ENCODE measurements at regions not wholly inside any gene's neighbourhood (a gene's known extent, or its start where the extent isn't known, plus 50 kb on each side); places are given as distances from the start of the nearest gene placed in this dataset.

GRCh38 chr7:56686276-56686859 lies 445.9 kb downstream of the ZNF479 start:
- TF ChIP-seq, protein P1, sequence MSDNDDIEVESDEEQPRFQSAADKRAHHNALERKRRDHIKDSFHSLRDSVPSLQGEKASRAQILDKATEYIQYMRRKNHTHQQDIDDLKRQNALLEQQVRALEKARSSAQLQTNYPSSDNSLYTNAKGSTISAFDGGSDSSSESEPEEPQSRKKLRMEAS (IDR thresholded peaks at IDR 0.05) = no peak
- TF ChIP-seq EP300 (IDR thresholded peaks at IDR 0.05; ENCODE audit: borderline replicate concordance) (no peak), TAF1 (IDR thresholded peaks at IDR 0.05; ENCODE audit: low read depth) (no peak), FOXM1 (IDR thresholded peaks at IDR 0.05; ENCODE audit: borderline replicate concordance, low read depth) (no peak)
- TF ChIP-seq, protein P2, sequence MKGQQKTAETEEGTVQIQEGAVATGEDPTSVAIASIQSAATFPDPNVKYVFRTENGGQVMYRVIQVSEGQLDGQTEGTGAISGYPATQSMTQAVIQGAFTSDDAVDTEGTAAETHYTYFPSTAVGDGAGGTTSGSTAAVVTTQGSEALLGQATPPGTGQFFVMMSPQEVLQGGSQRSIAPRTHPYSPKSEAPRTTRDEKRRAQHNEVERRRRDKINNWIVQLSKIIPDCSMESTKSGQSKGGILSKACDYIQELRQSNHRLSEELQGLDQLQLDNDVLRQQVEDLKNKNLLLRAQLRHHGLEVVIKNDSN (IDR thresholded peaks at IDR 0.05) = no peak

DNA sequence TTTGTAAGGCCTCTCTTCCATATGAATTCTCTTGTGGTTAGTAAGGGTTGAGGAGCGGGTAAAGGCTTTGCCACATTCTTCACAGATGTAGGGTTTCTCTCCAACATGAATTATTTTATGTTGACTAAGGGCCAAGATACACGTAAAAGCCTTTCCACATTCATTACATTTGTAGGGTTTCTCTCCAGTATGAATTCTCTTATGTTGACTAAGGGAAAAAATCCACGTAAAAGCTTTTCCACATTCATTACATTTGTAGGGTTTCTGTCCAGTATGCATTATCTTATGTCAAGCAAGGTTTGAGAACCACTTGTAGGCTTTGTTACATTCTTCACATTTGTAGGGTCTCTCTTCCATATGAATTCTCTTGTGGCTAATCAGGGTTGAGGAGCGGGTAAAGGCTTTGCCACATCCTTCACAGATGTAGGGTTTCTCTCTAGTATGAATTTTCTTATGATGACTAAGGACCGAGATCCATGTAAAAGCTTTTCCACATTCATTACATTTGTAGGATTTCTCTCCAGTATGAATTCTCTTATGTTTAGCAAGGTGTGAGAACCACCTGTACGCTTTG lies 493.0 kb downstream of the ZNF479 start:
- no peak for TF ChIP-seq REST (IDR thresholded peaks at IDR 0.05; ENCODE audit: low read depth)
- no peak for TF ChIP-seq NFIC (IDR thresholded peaks at IDR 0.05)
- TF ChIP-seq, protein P1 (IDR thresholded peaks at IDR 0.05) = no peak
- TF ChIP-seq FOXM1 (IDR thresholded peaks at IDR 0.05; ENCODE audit: borderline replicate concordance, low read depth) = no peak
- no peak for TF ChIP-seq TAF1 (IDR thresholded peaks at IDR 0.05; ENCODE audit: low read depth)
- no peak for TF ChIP-seq RAD21 (IDR thresholded peaks at IDR 0.05; ENCODE audit: low read depth)
- TF ChIP-seq TCF12 (IDR thresholded peaks at IDR 0.05; ENCODE audit: low read depth) = no peak
- TF ChIP-seq CEBPB (IDR thresholded peaks at IDR 0.05) = no peak
- TF ChIP-seq CREB1 (IDR thresholded peaks at IDR 0.05; ENCODE audit: low read depth) = no peak
- no peak for TF ChIP-seq YY1 (IDR thresholded peaks at IDR 0.05; ENCODE audit: low read depth)
- TF ChIP-seq, protein P2 (IDR thresholded peaks at IDR 0.05) = no peak
- no peak for TF ChIP-seq EGR1 (IDR thresholded peaks at IDR 0.05)
- no peak for TF ChIP-seq ZBTB7A (IDR thresholded peaks at IDR 0.05; ENCODE audit: low read depth)
- no peak for TF ChIP-seq EP300 (IDR thresholded peaks at IDR 0.05; ENCODE audit: borderline replicate concordance)
- TF ChIP-seq TEAD4 (IDR thresholded peaks at IDR 0.05) = no peak

DNA sequence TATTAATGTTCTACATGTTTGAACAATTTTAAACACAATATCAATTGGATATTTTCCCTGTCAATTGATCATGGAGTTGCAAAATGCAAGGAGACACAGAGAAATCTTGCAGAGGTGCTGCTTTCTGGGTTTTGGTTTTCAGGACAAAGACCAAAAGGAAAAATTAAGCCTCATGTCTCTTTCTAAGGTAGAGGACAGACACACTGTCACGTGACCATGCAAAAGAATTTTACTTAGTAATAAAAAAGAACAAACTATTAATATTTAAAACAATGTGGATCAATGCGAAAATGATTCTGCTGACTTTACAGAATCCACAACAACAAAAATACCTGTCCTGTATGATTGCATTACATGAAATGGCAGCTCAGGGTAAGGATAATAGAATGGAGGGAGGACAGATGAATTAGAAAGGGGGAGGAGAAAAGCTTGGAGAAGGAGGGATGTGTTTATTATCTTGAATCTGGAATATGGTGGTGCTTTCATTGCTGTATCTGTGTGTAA lies 493.7 kb upstream of the NUPR2 start:
- TF ChIP-seq NFIC (IDR thresholded peaks at IDR 0.05) (no peak), CREB1 (IDR thresholded peaks at IDR 0.05; ENCODE audit: low read depth) (no peak), REST (IDR thresholded peaks at IDR 0.05; ENCODE audit: low read depth) (no peak), TEAD4 (IDR thresholded peaks at IDR 0.05) (no peak), FOXM1 (IDR thresholded peaks at IDR 0.05; ENCODE audit: borderline replicate concordance, low read depth) (no peak), CEBPB (IDR thresholded peaks at IDR 0.05) (no peak), YY1 (IDR thresholded peaks at IDR 0.05; ENCODE audit: low read depth) (no peak), RAD21 (IDR thresholded peaks at IDR 0.05; ENCODE audit: low read depth) (no peak), TCF12 (IDR thresholded peaks at IDR 0.05; ENCODE audit: low read depth) (no peak)
- TF ChIP-seq, protein P2 (IDR thresholded peaks at IDR 0.05) = no peak

DNA sequence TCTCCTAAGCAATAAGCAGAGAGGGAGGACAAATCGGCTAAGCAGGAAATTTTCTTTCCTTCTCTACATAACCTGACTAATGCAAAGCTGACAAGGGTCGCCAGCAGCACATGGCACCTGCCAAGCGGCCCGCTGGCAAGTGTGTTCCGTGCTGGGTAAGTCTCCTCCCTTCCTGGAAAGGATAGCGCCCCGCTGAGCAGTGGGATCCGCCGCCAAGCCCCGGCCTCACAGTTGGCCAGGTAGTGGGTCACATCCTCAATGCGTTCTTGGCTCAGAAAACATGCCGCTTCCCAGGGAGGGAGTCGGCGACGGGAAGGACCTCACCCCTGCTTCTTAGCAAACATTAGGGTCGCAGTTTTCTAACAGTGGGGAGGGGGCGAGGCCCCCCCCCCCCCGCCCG lies 488.9 kb upstream of the NUPR2 start:
- no peak for TF ChIP-seq REST (IDR thresholded peaks at IDR 0.05; ENCODE audit: low read depth)
- TF ChIP-seq CREB1 (IDR thresholded peaks at IDR 0.05; ENCODE audit: low read depth) = no peak
- TF ChIP-seq TEAD4 (IDR thresholded peaks at IDR 0.05) = no peak
- TF ChIP-seq CEBPB (IDR thresholded peaks at IDR 0.05) = no peak
- TF ChIP-seq TCF12 (IDR thresholded peaks at IDR 0.05; ENCODE audit: low read depth) = no peak
- TF ChIP-seq YY1 (IDR thresholded peaks at IDR 0.05; ENCODE audit: low read depth) = no peak
- TF ChIP-seq, protein P2 (IDR thresholded peaks at IDR 0.05) = no peak
- no peak for TF ChIP-seq TAF1 (IDR thresholded peaks at IDR 0.05; ENCODE audit: low read depth)
- TF ChIP-seq EP300 (IDR thresholded peaks at IDR 0.05; ENCODE audit: borderline replicate concordance) = no peak
- TF ChIP-seq ZBTB7A (IDR thresholded peaks at IDR 0.05; ENCODE audit: low read depth) = no peak
